ENCODE measurements at regions not wholly inside any gene's neighbourhood (a gene's known extent, or its start where the extent isn't known, plus 50 kb on each side); places are given as distances from the start of the nearest gene placed in this dataset.

DNA sequence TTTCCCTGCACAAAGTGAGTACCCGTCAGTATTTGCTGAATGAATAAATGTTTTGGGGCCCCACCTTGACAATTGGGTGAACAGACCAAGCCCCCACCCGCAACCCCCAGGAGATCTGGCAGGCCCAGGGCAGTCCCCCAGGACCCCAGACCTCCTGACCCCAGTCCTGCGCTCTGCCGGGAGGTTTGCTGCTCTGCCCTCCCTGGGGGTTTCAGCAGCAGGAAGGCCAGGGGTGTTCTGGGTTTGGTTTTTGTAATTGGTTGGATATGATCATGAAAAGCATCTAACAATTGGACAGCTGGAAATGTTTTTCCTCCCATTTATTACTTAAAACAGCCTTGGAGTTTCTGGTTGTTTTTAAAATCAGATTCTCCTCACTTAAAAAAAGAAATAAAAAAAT is 193.8 kb downstream of the URI1 start:
- DNase-seq (no peak), ATAC-seq (no peak)
- Mint-ChIP-seq H3K27me3 (ENCODE audit: low read depth) (peaks cover 2% of the 10 kb centered on the region), H3K9me3 (no peaks in the 10 kb centered on the region), H3K4me3 (no peak overlapping the region), H3K36me3 (ENCODE audit: insufficient read depth) (no peaks in the 10 kb centered on the region), H3K4me1 (ENCODE audit: low read depth) (no peaks in the 10 kb centered on the region)

DNA sequence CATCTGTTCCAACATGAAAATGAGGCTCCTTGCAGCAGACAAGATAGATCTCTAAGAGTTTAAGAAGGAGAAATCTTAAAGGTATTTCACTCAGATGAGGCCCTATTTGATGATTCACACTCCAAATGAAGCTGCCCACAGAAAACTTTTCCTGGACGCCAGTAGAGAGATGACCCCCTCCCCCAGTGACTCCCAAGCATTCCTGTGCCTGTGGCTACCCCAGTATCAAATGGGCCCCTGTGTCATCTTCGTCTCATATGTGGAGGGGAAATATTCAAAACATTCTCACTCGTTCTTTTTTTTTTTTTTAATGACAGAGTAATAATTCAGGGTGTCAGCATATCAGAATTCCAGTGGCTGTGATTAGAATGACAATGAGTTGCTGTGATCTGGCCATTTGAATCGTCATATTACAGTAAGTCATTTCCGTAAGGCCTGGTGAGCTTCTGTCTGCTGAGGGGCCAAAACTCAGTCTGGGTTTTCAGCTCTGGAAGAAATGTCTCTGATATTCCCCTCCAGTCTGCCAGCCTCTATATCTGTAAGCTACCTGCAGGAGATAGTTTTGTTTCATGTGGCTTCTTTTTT is 194.7 kb downstream of the URI1 start:
- H3K4me1 Mint-ChIP-seq (ENCODE audit: low read depth) = no peaks in the 10 kb centered on the region

DNA sequence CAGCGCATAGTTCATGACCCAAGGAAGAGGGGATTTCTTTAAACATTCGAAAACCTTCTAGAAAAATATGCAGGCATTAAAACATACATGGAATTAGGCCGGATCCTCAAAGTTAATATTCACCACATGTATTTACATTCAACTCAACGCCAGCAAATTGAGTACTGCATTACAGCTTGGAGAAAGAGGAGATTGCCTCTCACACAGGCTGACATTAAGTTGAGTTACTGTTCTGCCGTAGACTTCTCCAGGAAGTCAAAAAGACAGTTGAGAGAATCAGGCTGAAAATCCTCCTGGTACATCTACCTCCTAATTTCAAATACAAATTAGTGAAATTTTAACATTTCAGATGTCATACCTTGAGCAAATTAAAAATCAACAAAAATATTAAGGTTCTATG is 195.7 kb downstream of the URI1 start:
- Mint-ChIP-seq H3K4me1 (ENCODE audit: low read depth) (no peaks in the 10 kb centered on the region), H3K27me3 (ENCODE audit: low read depth) (no peaks in the 10 kb centered on the region), H3K36me3 (ENCODE audit: insufficient read depth) (no peaks in the 10 kb centered on the region), H3K4me3 (no peak overlapping the region), H3K9me3 (no peaks in the 10 kb centered on the region)
- no peak for DNase-seq
- ATAC-seq = no peak

More for the DNA sequence above, 194.7 kb downstream of the URI1 start:
- DNase-seq (no peak), ATAC-seq (no peak)
- no peaks in the 10 kb centered on the region for H3K36me3 Mint-ChIP-seq (ENCODE audit: insufficient read depth)
- no peaks in the 10 kb centered on the region for H3K27me3 Mint-ChIP-seq (ENCODE audit: low read depth)
- no peak overlapping the region for H3K4me3 Mint-ChIP-seq
- no peaks in the 10 kb centered on the region for H3K9me3 Mint-ChIP-seq

DNA sequence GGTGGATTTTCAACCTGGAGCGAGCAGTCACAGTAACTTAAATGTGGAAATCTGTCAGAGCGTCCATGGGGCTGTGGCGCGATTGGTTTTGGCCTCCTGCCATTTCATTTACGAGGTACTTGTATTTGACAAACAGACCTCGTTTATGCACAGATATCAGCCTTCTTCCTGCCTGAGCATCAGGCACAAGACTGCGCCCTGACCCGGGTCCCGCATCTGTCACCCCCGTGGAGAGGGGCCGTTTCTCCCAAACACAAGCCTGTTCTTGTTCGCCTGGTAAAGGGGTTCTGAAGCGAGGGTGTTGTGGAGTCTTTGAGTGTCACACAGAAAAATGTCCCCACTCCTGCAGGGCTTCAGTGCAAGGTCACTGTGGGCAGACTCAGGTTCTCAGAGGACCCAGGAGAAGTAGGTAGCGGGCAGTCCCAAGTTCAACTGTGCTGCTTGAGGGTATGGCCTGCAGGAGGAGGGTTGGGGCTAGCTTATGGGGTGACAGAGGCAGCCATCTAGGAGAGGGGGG is 202.3 kb downstream of the URI1 start:
- Mint-ChIP-seq H3K27me3 (ENCODE audit: low read depth) (no peaks in the 10 kb centered on the region), H3K9me3 (no peaks in the 10 kb centered on the region), H3K4me3 (no peak overlapping the region), H3K4me1 (ENCODE audit: low read depth) (no peaks in the 10 kb centered on the region), H3K36me3 (ENCODE audit: insufficient read depth) (no peaks in the 10 kb centered on the region)
- ATAC-seq (no peak), DNase-seq (no peak)

DNA sequence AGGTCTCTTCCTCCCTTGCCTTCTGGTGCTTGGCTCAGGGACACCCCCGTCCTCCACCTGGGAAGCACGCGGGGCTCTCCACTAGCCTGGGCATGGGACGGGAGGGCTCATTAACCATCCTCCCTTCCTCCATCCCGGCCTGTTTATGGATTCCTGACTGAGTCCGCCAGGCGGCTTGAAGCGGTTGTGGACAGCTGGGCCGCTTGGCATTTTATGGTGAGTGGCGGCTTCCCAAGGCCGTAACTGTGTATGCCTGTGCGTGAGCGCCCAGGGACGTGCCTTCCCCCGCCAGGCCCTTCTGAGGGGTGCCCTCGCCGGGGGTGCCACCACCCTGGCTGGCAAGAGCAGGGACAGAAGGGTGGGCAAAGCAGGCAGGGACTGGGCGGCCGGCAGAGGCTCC is 202.8 kb downstream of the URI1 start:
- H3K27me3 Mint-ChIP-seq (ENCODE audit: low read depth) = no peaks in the 10 kb centered on the region
- DNase-seq = no peak
- no peaks in the 10 kb centered on the region for H3K36me3 Mint-ChIP-seq (ENCODE audit: insufficient read depth)
- no peak for ATAC-seq
- H3K4me1 Mint-ChIP-seq (ENCODE audit: low read depth) = no peaks in the 10 kb centered on the region
- no peak overlapping the region for H3K4me3 Mint-ChIP-seq
- H3K9me3 Mint-ChIP-seq = no peaks in the 10 kb centered on the region

DNA sequence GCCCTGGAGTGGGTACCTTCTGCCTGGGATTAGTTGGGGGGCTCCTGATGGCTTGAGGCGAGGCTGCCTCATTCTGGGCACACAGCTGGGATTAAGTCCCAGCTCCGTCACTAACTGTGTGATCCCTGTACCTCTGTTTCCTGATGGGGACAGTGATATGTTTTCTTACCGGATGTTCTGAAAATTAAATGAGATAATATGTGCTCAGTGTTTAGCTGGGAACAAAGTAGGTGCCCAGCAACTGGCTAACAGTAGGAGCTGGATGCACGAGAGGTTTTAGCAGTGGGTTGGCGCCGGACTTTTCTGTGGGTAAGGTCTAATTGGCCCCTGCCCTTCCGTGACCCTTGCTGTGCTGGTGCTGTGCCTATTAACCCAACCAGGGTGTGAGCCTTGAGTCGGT is 203.4 kb downstream of the URI1 start:
- no peaks in the 10 kb centered on the region for H3K9me3 Mint-ChIP-seq
- H3K4me1 Mint-ChIP-seq (ENCODE audit: low read depth) = no peaks in the 10 kb centered on the region
- DNase-seq = no peak

DNA sequence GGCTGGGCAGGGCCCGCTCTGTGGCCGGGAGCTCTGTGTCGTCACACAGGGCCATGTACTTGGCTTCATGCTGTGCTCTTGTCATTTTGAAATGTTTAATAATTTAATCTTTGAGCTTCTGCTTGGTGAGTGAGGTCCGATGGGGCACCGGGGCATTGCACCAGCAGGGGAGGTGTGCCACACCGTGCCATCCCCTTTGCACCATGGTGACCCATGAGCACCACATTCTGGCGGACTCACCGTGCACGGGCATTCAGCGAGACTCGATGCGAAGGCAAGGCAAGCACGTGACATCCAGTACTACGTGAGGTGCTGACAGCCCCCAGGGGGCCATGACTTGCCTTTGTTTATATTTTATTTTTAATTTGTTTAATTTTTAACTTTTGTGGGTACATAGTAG is 204.3 kb downstream of the URI1 start:
- Mint-ChIP-seq H3K36me3 (ENCODE audit: insufficient read depth) (no peaks in the 10 kb centered on the region), H3K9me3 (no peaks in the 10 kb centered on the region), H3K4me1 (ENCODE audit: low read depth) (no peaks in the 10 kb centered on the region), H3K27me3 (ENCODE audit: low read depth) (no peaks in the 10 kb centered on the region), H3K4me3 (no peak overlapping the region)
- no peak for ATAC-seq
- no peak for DNase-seq

More for the DNA sequence above, 203.4 kb downstream of the URI1 start:
- Mint-ChIP-seq H3K27me3 (ENCODE audit: low read depth) (no peaks in the 10 kb centered on the region), H3K4me3 (no peak overlapping the region), H3K36me3 (ENCODE audit: insufficient read depth) (no peaks in the 10 kb centered on the region)
- ATAC-seq = no peak

DNA sequence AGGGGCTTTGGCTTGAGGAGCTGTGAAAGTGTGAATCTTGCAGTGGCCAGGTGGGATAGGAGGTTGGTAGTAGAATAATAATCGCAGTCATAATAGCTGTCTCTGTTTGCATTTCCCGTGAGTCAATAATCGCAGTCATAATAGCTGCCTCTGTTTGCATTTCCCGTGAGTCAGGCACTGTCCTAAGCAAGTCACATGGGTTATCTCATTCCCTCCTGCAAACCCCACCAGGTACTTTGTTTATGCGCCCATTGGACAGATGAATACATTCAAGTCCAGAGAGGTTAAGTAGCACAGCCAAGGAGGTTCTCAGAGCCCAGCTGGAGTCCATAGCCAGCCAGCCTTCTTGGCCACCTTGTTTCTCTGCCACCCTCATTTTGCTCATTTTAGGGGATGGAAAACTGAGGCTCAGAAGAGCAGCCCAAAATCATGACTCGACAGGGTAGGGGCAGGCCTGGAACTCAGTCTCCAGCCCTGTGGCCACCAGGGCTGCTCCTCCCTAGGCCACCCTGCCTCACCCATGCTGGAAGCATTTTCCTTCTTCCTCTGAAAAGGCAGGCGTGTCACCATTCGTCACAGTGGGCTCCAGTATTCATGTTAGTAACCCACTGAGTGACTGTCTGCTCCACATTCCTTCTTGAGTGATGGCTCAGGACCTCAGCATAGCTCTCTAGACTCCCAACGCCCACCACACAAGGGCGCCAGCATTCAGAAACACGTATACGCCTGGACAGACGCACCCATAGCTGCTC is 206.2 kb downstream of the URI1 start:
- Mint-ChIP-seq H3K9me3 (no peaks in the 10 kb centered on the region), H3K4me1 (ENCODE audit: low read depth) (no peaks in the 10 kb centered on the region), H3K4me3 (no peak overlapping the region), H3K27me3 (ENCODE audit: low read depth) (no peaks in the 10 kb centered on the region), H3K36me3 (ENCODE audit: insufficient read depth) (no peaks in the 10 kb centered on the region)
- no peak for DNase-seq
- ATAC-seq = no peak

DNA sequence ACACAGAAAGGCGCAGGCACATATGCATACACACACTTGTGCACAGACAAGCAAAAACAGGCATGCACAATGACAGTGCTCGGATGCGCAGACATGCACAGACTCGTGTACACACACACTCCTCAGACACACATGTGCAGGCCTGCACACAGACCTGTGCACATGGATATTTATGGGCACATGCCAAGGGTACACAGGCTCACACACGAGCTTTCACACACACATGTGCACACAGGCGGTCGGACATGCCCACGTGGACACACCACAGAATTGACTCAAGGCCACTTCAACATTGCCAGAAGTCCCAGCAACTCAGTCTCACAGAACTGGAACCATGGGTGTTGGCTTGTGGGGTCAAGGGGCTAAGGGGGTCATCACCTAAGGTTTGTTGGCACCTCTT is 206.8 kb downstream of the URI1 start:
- DNase-seq (no peak), ATAC-seq (no peak)
- no peak overlapping the region for H3K4me3 Mint-ChIP-seq
- no peaks in the 10 kb centered on the region for H3K4me1 Mint-ChIP-seq (ENCODE audit: low read depth)
- H3K9me3 Mint-ChIP-seq = no peaks in the 10 kb centered on the region
- H3K36me3 Mint-ChIP-seq (ENCODE audit: insufficient read depth) = no peaks in the 10 kb centered on the region
- no peaks in the 10 kb centered on the region for H3K27me3 Mint-ChIP-seq (ENCODE audit: low read depth)

DNA sequence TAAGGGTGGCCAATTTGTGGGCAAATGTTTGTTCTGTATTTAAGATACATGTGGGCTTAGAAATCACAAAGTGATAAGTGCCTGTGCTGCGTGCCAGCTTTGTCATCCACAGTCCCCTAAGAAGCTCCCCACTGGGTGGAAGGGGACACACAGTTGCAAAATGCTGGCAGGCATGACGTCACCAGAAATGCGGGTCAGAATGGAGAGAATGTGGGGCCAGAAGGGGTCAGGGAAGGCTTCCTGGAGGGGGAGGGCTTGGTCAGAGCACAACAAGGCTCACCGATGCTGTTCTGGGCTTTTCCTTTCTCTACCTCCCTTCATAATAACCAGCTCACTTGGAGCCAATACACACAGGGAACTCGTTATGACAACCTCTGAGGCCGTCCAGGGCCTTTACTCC is 207.3 kb downstream of the URI1 start:
- ATAC-seq (no peak), DNase-seq (no peak)
- no peaks in the 10 kb centered on the region for H3K36me3 Mint-ChIP-seq (ENCODE audit: insufficient read depth)
- no peak overlapping the region for H3K4me3 Mint-ChIP-seq
- no peaks in the 10 kb centered on the region for H3K27me3 Mint-ChIP-seq (ENCODE audit: low read depth)
- no peaks in the 10 kb centered on the region for H3K4me1 Mint-ChIP-seq (ENCODE audit: low read depth)
- no peaks in the 10 kb centered on the region for H3K9me3 Mint-ChIP-seq

DNA sequence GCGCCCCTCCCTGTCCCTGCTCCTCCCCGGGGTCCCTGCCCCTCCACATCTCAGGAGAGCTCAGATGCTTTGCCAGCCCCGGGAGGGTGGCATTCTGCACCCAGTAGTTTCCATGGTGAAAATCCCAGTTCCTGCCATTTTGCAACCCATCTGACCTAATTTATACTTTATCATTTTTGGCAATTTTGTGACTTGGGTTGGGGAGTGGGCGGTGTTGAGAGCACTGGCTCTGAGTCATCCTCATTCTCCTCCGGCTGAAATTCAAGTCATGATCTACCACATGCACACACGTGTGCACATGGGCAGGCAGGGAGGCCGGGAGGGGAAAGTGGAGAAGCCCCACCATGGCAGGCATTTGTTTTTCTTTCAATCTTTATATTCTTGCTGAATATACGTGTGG is 208.6 kb downstream of the URI1 start:
- DNase-seq (no peak), ATAC-seq (no peak)
- H3K9me3 Mint-ChIP-seq = no peaks in the 10 kb centered on the region

DNA sequence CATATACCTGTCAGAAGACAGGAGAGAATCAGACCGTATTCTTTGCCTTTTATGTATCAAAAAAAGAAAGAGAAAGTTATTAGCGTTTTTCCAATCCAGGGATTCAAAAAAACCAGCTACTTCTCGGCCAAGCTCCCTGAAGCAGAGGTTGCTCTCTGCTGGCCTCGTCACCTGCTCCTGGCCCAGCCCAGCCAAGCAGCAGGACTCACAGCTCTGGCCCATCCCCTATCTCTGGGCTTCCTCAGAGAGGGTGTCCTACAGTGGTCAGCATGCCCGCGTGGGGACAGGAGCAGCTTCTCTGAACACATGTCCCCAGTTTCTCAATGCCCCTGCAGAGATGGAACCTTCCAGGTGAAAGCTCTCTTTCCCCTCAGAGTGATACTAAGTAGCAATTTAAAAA is 209.0 kb downstream of the URI1 start:
- H3K36me3 Mint-ChIP-seq (ENCODE audit: insufficient read depth) = no peaks in the 10 kb centered on the region
- H3K9me3 Mint-ChIP-seq = no peaks in the 10 kb centered on the region
- ATAC-seq (no peak), DNase-seq (no peak)
- H3K27me3 Mint-ChIP-seq (ENCODE audit: low read depth) = peaks cover 2% of the 10 kb centered on the region
- H3K4me3 Mint-ChIP-seq = no peak overlapping the region
- H3K4me1 Mint-ChIP-seq (ENCODE audit: low read depth) = no peaks in the 10 kb centered on the region

More for the DNA sequence above, 208.6 kb downstream of the URI1 start:
- no peaks in the 10 kb centered on the region for H3K4me1 Mint-ChIP-seq (ENCODE audit: low read depth)
- no peaks in the 10 kb centered on the region for H3K36me3 Mint-ChIP-seq (ENCODE audit: insufficient read depth)
- peaks cover 2% of the 10 kb centered on the region for H3K27me3 Mint-ChIP-seq (ENCODE audit: low read depth)
- H3K4me3 Mint-ChIP-seq = no peak overlapping the region

DNA sequence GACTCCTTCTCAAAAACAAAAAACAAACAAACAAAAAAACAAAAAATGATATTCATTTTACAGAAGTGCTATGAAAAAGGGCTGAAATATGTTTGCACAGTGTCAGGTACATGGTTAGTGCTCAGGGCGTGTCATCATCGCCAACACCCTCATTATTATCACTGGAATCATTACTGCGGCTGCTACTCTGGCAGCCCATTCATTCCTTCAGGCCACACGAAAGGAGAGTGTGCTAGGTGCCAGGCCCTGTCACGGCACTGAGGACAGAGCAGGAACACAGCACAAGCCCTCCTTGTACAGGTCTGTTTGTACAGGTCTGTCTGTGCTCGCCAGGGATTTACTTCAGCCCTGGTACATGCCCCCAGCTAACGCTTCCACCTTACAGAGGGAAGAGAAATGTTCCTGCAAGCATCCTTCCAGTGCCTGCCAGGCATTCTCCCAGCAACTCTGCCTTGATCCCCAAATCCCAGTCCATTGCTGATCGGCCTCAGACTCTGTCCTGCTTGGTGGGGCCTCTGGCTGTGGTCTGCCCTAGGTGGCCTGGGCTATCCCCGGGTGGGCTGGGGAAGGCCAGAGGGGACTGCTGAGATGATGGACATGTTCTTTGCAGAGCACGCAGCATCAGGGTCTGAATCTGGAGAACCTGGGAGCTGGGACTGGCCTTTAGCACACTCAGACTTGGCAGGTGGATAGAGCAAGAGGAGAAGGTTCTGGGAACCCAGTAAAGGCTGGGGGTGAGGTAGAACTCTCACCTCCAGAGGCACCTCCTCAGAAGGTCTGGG is 210.7 kb downstream of the URI1 start:
- H3K4me3 Mint-ChIP-seq = no peak overlapping the region

DNA sequence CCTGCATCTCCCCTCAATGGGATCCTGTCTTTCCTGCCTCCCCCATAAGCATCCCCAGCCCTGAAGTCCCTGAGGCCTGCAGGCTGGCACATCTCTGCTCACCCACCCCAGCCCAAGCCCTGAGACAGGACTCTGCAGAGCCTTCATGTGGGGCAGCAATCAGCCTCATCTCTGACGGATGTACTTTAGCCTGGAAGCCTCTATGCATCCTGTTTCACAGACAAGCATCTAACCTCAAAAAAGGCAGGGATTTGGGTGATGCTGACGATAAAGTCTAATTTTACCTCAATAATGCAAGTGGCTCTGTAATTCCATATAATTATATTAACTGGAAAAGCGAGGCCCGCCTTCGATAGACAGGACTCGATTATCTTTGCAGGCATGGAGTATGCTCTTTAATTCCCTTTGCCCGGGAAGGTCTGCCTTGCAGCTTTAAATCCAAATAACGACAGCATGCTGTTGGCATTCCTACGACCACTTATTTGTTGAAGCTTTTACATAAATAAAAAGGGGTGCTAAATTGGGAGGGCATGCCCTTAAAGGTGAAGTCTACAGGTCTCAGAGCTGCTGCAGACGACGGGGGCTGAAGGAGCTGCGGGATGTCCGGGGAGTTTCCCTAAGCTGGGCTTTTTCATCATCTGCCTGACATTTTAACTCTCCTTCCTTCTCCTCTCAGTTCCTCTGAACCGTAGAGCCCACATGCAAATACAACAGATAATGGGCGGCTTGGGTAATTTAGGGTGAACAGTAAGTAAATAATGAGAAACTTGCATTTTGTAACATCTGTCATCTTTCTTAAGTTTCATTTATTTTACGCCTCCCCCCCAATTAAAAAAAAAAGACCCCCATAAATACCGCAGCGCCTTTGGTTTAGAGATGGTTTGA is 211.5 kb downstream of the URI1 start:
- Mint-ChIP-seq H3K9me3 (no peaks in the 10 kb centered on the region), H3K4me1 (ENCODE audit: low read depth) (no peaks in the 10 kb centered on the region), H3K4me3 (no peak overlapping the region), H3K27me3 (ENCODE audit: low read depth) (peaks cover 4% of the 10 kb centered on the region), H3K36me3 (ENCODE audit: insufficient read depth) (no peaks in the 10 kb centered on the region)
- DNase-seq (no peak), ATAC-seq (no peak)

More for the DNA sequence above, 210.7 kb downstream of the URI1 start:
- Mint-ChIP-seq H3K4me1 (ENCODE audit: low read depth) (no peaks in the 10 kb centered on the region), H3K27me3 (ENCODE audit: low read depth) (peaks cover 4% of the 10 kb centered on the region), H3K9me3 (no peaks in the 10 kb centered on the region), H3K36me3 (ENCODE audit: insufficient read depth) (no peaks in the 10 kb centered on the region)
- ATAC-seq = no peak
- DNase-seq = no peak
